C4-2B (cell line): ENCODE measurements at regions not wholly inside any gene's neighbourhood (a gene's known extent, or its start where the extent isn't known, plus 50 kb on each side); places are given as distances from the start of the nearest gene placed in this dataset.

Source experiments
- ZFX ChIP-seq: fragments of 450-650 bp; IDR thresholded peaks from 2 replicates; pipeline ENCODE4 v1.6.1; 2017
- TF ChIP-seq, protein P1 (sequence below): fragments of 450-650 bp; conservative IDR thresholded peaks from 2 replicates; pipeline ENCODE4 v1.5.1; 2017; ENCODE audit warnings: mild to moderate bottlenecking

DNA sequence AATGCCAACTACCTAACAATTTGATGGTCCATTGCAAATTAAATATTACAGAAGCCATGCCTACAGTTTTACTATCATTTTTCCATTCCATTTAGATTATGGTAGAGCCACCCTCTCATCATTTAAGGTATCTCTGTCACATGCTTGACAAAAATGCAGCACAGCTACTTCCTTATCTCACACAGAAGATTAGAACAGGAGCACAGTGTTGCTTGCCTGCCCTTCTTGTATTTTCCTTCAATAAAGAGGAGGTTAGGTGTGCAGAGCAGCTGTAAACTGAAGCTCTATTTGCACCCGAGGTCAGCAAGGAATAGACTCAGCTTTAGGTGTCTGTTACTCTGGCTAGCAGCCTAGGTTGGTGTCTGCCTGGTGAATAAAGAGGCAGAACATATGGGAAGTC lies 51.5 kb upstream of the ATP10B start:
- TF ChIP-seq, protein P1, sequence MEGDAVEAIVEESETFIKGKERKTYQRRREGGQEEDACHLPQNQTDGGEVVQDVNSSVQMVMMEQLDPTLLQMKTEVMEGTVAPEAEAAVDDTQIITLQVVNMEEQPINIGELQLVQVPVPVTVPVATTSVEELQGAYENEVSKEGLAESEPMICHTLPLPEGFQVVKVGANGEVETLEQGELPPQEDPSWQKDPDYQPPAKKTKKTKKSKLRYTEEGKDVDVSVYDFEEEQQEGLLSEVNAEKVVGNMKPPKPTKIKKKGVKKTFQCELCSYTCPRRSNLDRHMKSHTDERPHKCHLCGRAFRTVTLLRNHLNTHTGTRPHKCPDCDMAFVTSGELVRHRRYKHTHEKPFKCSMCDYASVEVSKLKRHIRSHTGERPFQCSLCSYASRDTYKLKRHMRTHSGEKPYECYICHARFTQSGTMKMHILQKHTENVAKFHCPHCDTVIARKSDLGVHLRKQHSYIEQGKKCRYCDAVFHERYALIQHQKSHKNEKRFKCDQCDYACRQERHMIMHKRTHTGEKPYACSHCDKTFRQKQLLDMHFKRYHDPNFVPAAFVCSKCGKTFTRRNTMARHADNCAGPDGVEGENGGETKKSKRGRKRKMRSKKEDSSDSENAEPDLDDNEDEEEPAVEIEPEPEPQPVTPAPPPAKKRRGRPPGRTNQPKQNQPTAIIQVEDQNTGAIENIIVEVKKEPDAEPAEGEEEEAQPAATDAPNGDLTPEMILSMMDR = no peak
- no peak for TF ChIP-seq ZFX
